ENCODE measurements at regions not wholly inside any gene's neighbourhood (a gene's known extent, or its start where the extent isn't known, plus 50 kb on each side); places are given as distances from the start of the nearest gene placed in this dataset.

GRCh38 chr2:186380805-186381204 is 105.3 kb upstream of the ZC3H15 start:
- Mint-ChIP-seq H3K27ac (no peak overlapping the region), H3K9me3 (ENCODE audit: insufficient read depth) (peaks cover 14% of the 10 kb centered on the region)

GRCh38 chr2:186381573-186381972 is 104.5 kb upstream of the ZC3H15 start:
- H3K4me3 ChIP-seq (ENCODE audit: control extremely low read depth in 1 of 5, extremely low read depth in 1 of 5, insufficient read depth in 1 of 5, low read depth in 2 of 5, low read length in 4 of 5) = no peak overlapping the region
- intact Hi-C loops (cut with micrococcal nuclease) = no loop called here
- H3K4me2 ChIP-seq (replicated peaks; ENCODE audit: low read depth, low read length, poor library complexity, severe bottlenecking) = no peak overlapping the region
- no peaks in the 10 kb centered on the region for H3K27me3 ChIP-seq (replicated peaks in 1 of 4; ENCODE audit: control extremely low read depth in 1 of 4, control insufficient read depth in 3 of 4, insufficient read depth in 4 of 4, low read length in 3 of 4)
- Mint-ChIP-seq H3K4me1 (peaks cover 1% of the 10 kb centered on the region), H3K4me3 (no peak overlapping the region), H3K27me3 (no peaks in the 10 kb centered on the region), H3K27ac (no peak overlapping the region), H3K9me3 (ENCODE audit: insufficient read depth) (peaks cover 14% of the 10 kb centered on the region)
- peaks cover 4 to 16% (median 13%) of the 10 kb centered on the region in 3 donors for H3K9me3 ChIP-seq (ENCODE audit: control extremely low read depth in 1 of 3, control insufficient read depth in 2 of 3, insufficient read depth in 1 of 3, low read length in 2 of 3)
- H3K79me2 ChIP-seq (ENCODE audit: control insufficient read depth, insufficient read depth, low read length) = no peaks in the 10 kb centered on the region
- DNase-seq (no peak), ATAC-seq (ENCODE audit: low read depth) (no peak)
- ChIA-PET POLR2A (no interaction called here), CTCF (no interaction called here)
- no peaks in the 10 kb centered on the region for H4K20me1 ChIP-seq (ENCODE audit: control insufficient read depth, insufficient read depth, low read length, poor library complexity, severe bottlenecking)
- H3K27ac ChIP-seq (ENCODE audit: low read length in 2 of 2) = no peak overlapping the region
- H3K36me3 ChIP-seq (replicated peaks in 1 of 2; ENCODE audit: control extremely low read depth in 1 of 2, control insufficient read depth in 1 of 2, extremely low read depth in 1 of 2, insufficient read depth in 2 of 2, low read length in 1 of 2) = no peaks in the 10 kb centered on the region
- H3K9ac ChIP-seq (ENCODE audit: low read length) = no peak overlapping the region
- TF ChIP-seq EZH2 (IDR thresholded peaks at IDR 0.05; ENCODE audit: borderline replicate concordance, insufficient read depth, low read depth, low read length, poor library complexity, severe bottlenecking) (no peak), CTCF (IDR thresholded peaks at IDR 0.05) (no peak)
- H3K4me1 ChIP-seq (ENCODE audit: control insufficient read depth in 2 of 2, insufficient read depth in 2 of 2, low read length in 2 of 2) = no peaks in the 10 kb centered on the region
- 79% methylated on average over 12 of the region's 13 CpGs for WGBS (ENCODE audit: insufficient coverage)
- no peak overlapping the region for H2AFZ ChIP-seq (ENCODE audit: insufficient read depth, low read depth, low read length, poor library complexity, severe bottlenecking)

More at GRCh38 chr2:186380805-186381204, 105.3 kb upstream of the ZC3H15 start:
- H3K27me3 Mint-ChIP-seq = no peaks in the 10 kb centered on the region
- WGBS (ENCODE audit: insufficient coverage) = no CpG with 5 or more reads among the region's 2 CpGs
- Histone ChIP-seq H2AFZ (ENCODE audit: insufficient read depth, low read depth, low read length, poor library complexity, severe bottlenecking) (no peak overlapping the region), H4K20me1 (ENCODE audit: control insufficient read depth, insufficient read depth, low read length, poor library complexity, severe bottlenecking) (no peaks in the 10 kb centered on the region), H3K27me3 (replicated peaks in 1 of 4; ENCODE audit: control extremely low read depth in 1 of 4, control insufficient read depth in 3 of 4, insufficient read depth in 4 of 4, low read length in 3 of 4) (no peaks in the 10 kb centered on the region), H3K9me3 (ENCODE audit: control extremely low read depth in 1 of 3, control insufficient read depth in 2 of 3, insufficient read depth in 1 of 3, low read length in 2 of 3) (peaks cover 2 to 14% (median 11%) of the 10 kb centered on the region in 3 donors), H3K9ac (ENCODE audit: low read length) (no peak overlapping the region), H3K27ac (ENCODE audit: low read length in 2 of 2) (no peak overlapping the region), H3K4me3 (ENCODE audit: control extremely low read depth in 1 of 5, extremely low read depth in 1 of 5, insufficient read depth in 1 of 5, low read depth in 2 of 5, low read length in 4 of 5) (no peak overlapping the region), H3K79me2 (ENCODE audit: control insufficient read depth, insufficient read depth, low read length) (no peaks in the 10 kb centered on the region), H3K36me3 (replicated peaks in 1 of 2; ENCODE audit: control extremely low read depth in 1 of 2, control insufficient read depth in 1 of 2, extremely low read depth in 1 of 2, insufficient read depth in 2 of 2, low read length in 1 of 2) (peaks cover 0 to 2% of the 10 kb centered on the region in 2 experiments), H3K4me2 (replicated peaks; ENCODE audit: low read depth, low read length, poor library complexity, severe bottlenecking) (no peak overlapping the region), H3K4me1 (ENCODE audit: control insufficient read depth in 2 of 2, insufficient read depth in 2 of 2, low read length in 2 of 2) (no peaks in the 10 kb centered on the region)
- intact Hi-C loops (cut with micrococcal nuclease) = no loop called here
- no peak overlapping the region for H3K4me3 Mint-ChIP-seq
- ATAC-seq (ENCODE audit: low read depth) (no peak), DNase-seq (no peak)
- H3K4me1 Mint-ChIP-seq = peaks cover 1% of the 10 kb centered on the region
- POLR2A ChIA-PET = no interaction called here
- CTCF ChIA-PET = no interaction called here
- no peak for TF ChIP-seq EZH2 (IDR thresholded peaks at IDR 0.05; ENCODE audit: borderline replicate concordance, insufficient read depth, low read depth, low read length, poor library complexity, severe bottlenecking)
- TF ChIP-seq CTCF (IDR thresholded peaks at IDR 0.05) = no peak
